Mammary epithelial cell (primary cell): ENCODE measurements at regions not wholly inside any gene's neighbourhood (a gene's known extent, or its start where the extent isn't known, plus 50 kb on each side); places are given as distances from the start of the nearest gene placed in this dataset.

Experiments
- CTCF ChIP-seq, 2 donors: IDR thresholded peaks in 1 of 2; conservative IDR thresholded peaks in 1 of 2; 2 replicates each; pipeline ENCODE4 v1.5.1; 2011 to 2012; ENCODE audit warnings: inconsistent platforms in 2 of 2, low read length in 2 of 2, mild to moderate bottlenecking in 2 of 2, control low read depth in 1 of 2, low read depth in 1 of 2; ENCODE audit not compliant: insufficient read depth in 1 of 2; ENCODE audit errors: extremely low read depth in 1 of 2
- EZH2 ChIP-seq: IDR thresholded peaks from 2 replicates; pipeline ENCODE4 v1.6.1; 2012; ENCODE audit warnings: low read length, inconsistent platforms, borderline replicate concordance

DNA sequence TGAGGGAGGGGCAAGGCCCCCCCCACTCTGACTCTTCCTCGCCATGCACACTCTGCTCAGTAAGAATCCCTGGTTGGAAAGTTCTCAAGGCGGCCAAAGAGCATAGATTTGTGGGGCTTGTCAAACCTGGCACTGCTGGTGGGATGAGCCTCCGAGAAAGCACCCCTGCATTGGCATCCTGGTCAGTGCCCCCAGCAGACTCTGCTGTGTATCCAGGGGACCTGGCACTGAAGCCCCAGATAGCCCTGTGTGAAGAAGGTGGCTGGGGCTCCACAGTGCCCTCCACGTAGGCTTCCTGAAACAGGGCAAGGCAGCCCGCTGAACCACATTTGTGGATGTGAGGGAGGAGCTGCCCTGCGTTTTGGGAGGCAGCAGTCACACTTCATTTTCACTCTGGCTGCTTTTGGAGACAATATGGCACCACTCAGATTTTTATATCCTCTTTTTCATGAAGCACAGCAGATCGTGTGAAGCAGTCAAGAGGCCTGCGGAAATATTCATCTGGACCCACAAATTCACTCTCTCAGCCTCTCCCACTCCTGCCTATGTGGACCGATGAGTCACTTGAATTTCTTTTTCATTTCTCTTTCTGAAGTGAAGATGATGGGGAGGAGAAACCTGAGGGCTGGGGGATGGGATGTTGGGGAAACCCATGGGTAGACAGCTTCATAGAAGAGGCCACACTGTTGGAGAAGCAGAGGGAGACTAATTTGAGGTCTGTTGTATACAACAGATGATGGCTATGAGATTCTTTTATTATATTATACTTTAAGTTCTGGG lies 88.7 kb upstream of the BCL6 start:
- TF ChIP-seq CTCF (conservative IDR thresholded peaks at IDR 0.05 in 1 of 2, IDR thresholded peaks at IDR 0.05 in 1 of 2; ENCODE audit: extremely low read depth in 1 of 2, insufficient read depth in 1 of 2, low read depth in 1 of 2, low read length in 2 of 2), result no peak
- TF ChIP-seq EZH2, result no peak
